Endothelial cell of umbilical vein (primary cell): ENCODE measurements at regions not wholly inside any gene's neighbourhood (a gene's known extent, or its start where the extent isn't known, plus 50 kb on each side); places are given as distances from the start of the nearest gene placed in this dataset.

Experiments
- BruUV-seq: library from RNA; stranded (reverse); fragments of 400-500 nt; replicated peaks from 2 replicates; lab custom pipeline; 2021; lab: Mats Ljungman, UMichigan
- CTCF ChIA-PET: fragments of 300-600, 350-600 bp; sonication (Branson Sonifier 250); formaldehyde crosslinking; loops from one replicate; lab custom pipeline; 2021; ENCODE audit warnings: antibody characterized with exemption, inconsistent platforms; lab: Charles Lee
- POLR2A ChIA-PET: fragments of 300-600, 350-600 bp; sonication (Branson Sonifier 250); formaldehyde crosslinking; loops from one replicate; lab custom pipeline; 2021; ENCODE audit warnings: antibody characterized with exemption, inconsistent platforms; lab: Charles Lee
- DNase-seq: peaks from one replicate; pipeline ENCODE4 v3.0.0-alpha.2; 2011; ENCODE audit warnings: low read depth, low spot score
- FAIRE-seq: peaks from 2 replicates; lab custom pipeline; 2011; peaks lifted over from hg19 to GRCh38; lab: Jason Lieb, UNC
- H2AFZ ChIP-seq: 2 replicates; pipeline ENCODE4 v1.6.0; 2012; ENCODE audit warnings: low read depth, low read length, control low read depth, inconsistent platforms
- H3K27ac ChIP-seq: 2 replicates; pipeline ENCODE4 v1.5.1; 2011; ENCODE audit warnings: low read depth, mild to moderate bottlenecking, control low read depth, low read length, moderate library complexity; ENCODE audit not compliant: insufficient read depth
- H3K27me3 ChIP-seq, 2 experiments: 2 replicates each; pipeline versions ENCODE4 v1.6.0 to v1.6.1; 2011; ENCODE audit warnings: low read length in 2 of 2, mixed read lengths in 1 of 2; ENCODE audit not compliant: control insufficient read depth in 2 of 2, insufficient read depth in 2 of 2
- H3K36me3 ChIP-seq, 2 experiments: 2 replicates in 1 of 2; 3 replicates in 1 of 2; pipeline ENCODE4 v1.5.1; 2011; ENCODE audit warnings: low read length in 2 of 2, mild to moderate bottlenecking in 1 of 2, moderate library complexity in 1 of 2; ENCODE audit not compliant: control insufficient read depth in 2 of 2, insufficient read depth in 2 of 2; ENCODE audit errors: extremely low read depth in 1 of 2
- H3K4me1 ChIP-seq: 3 replicates; pipeline ENCODE4 v1.5.1; 2011; ENCODE audit warnings: mild to moderate bottlenecking, low read length; ENCODE audit not compliant: control insufficient read depth, insufficient read depth; ENCODE audit errors: extremely low read depth
- H3K4me2 ChIP-seq: 2 replicates; pipeline ENCODE4 v1.6.1; 2011; ENCODE audit warnings: low read length, control low read depth, mixed read lengths; ENCODE audit not compliant: insufficient read depth
- H3K4me3 ChIP-seq, 3 experiments: fragments of 200-600 bp in 1 of 3; sonication (generic), shearing (Covaris generic) in 1 of 3; replicated peaks in 1 of 3; 2 replicates each; pipeline ENCODE4 v1.5.1; 2011 to 2016; ENCODE audit warnings: control low read depth in 3 of 3, low read length in 3 of 3, mild to moderate bottlenecking in 2 of 3, inconsistent platforms in 1 of 3, low read depth in 1 of 3, moderate library complexity in 1 of 3; ENCODE audit not compliant: insufficient read depth in 1 of 3
- H3K79me2 ChIP-seq: 2 replicates; pipeline ENCODE4 v1.6.0; 2012; ENCODE audit warnings: low read length, inconsistent platforms; ENCODE audit not compliant: control insufficient read depth, insufficient read depth
- H3K9ac ChIP-seq: replicated peaks from 2 replicates; pipeline ENCODE3; 2011; ENCODE audit warnings: low read length, control low read depth; ENCODE audit not compliant: insufficient read depth; ENCODE audit errors: extremely low read depth
- H3K9me1 ChIP-seq: replicated peaks from 3 replicates; pipeline ENCODE4 v1.6.0; 2011; ENCODE audit warnings: mild to moderate bottlenecking, low read length; ENCODE audit not compliant: control insufficient read depth, insufficient read depth; ENCODE audit errors: extremely low read depth
- H3K9me3 ChIP-seq: replicated peaks from 2 replicates; pipeline ENCODE4 v1.5.1; 2012; ENCODE audit warnings: low read length, inconsistent platforms; ENCODE audit not compliant: control insufficient read depth, insufficient read depth
- H4K20me1 ChIP-seq: replicated peaks from 2 replicates; pipeline ENCODE3; 2011; ENCODE audit warnings: mild to moderate bottlenecking, low read length; ENCODE audit not compliant: control insufficient read depth, insufficient read depth; ENCODE audit errors: extremely low read depth
- CTCF ChIP-seq, 2 donors: IDR thresholded peaks; 1 replicate in 1 of 2; 2 replicates in 1 of 2; pipeline ENCODE4 v1.5.1; 2011; ENCODE audit warnings: low read length in 2 of 2, mild to moderate bottlenecking in 2 of 2, moderate library complexity in 2 of 2, control low read depth in 1 of 2, inconsistent platforms in 1 of 2, low read depth in 1 of 2; ENCODE audit not compliant: insufficient read depth in 1 of 2; ENCODE audit errors: extremely low read depth in 1 of 2
- EZH2 ChIP-seq: IDR thresholded peaks from 2 replicates; pipeline ENCODE4 v1.6.1; 2012; ENCODE audit warnings: borderline replicate concordance, low read depth, mild to moderate bottlenecking, moderate library complexity, low read length, inconsistent platforms; ENCODE audit not compliant: severe bottlenecking
- FOS ChIP-seq: IDR thresholded peaks from 2 replicates; pipeline ENCODE4 v1.6.1; 2011; ENCODE audit warnings: mild to moderate bottlenecking, low read length, moderate library complexity, borderline replicate concordance; ENCODE audit not compliant: insufficient read depth
- GATA2 ChIP-seq: IDR thresholded peaks from 2 replicates; pipeline ENCODE4 v1.7.0; 2011; ENCODE audit warnings: low read depth, mild to moderate bottlenecking, moderate library complexity, mixed read lengths, low read length; ENCODE audit not compliant: insufficient read length, insufficient read depth
- JUN ChIP-seq: IDR thresholded peaks from 2 replicates; pipeline ENCODE4 v1.6.1; 2011; ENCODE audit warnings: borderline replicate concordance, low read depth; ENCODE audit not compliant: insufficient read length, insufficient read depth
- MAX ChIP-seq: IDR thresholded peaks from 2 replicates; pipeline ENCODE4 v1.6.1; 2011; ENCODE audit not compliant: insufficient read depth, insufficient read length
- MYC ChIP-seq: IDR thresholded peaks from one replicate; pipeline ENCODE4 v1.6.1; 2011; ENCODE audit warnings: mild to moderate bottlenecking, low read depth, low read length
- POLR2A ChIP-seq: IDR thresholded peaks from 2 replicates; pipeline ENCODE4 v1.6.1; 2012; ENCODE audit warnings: low read depth, mild to moderate bottlenecking, control low read depth, low read length
- POLR2AphosphoS5 ChIP-seq: IDR thresholded peaks from 2 replicates; pipeline ENCODE4 v1.6.1; 2012; ENCODE audit warnings: low read depth, mild to moderate bottlenecking, control low read depth, low read length, moderate library complexity; ENCODE audit not compliant: insufficient read depth
- dilution Hi-C: fragments of 300-500 bp; cut with MboI; formaldehyde crosslinking; loops from one replicate; pipeline ENCODE4 v1.15.0; 2019; ENCODE audit warnings: low sequenced_read_pairs; ENCODE audit not compliant: extremely low pct_ligation_motif_present
- intact Hi-C: fragments of 100-400 bp; cut with micrococcal nuclease; formaldehyde crosslinking; loops from one replicate; pipeline ENCODE4 v1.10.0; 2022

- ChIA-PET CTCF (interaction anchor here (1.0 kb wide), 1 partner anchor 348 kb away, joined by 3 read pairs; no protein-coding TSS in a partner anchor), POLR2A (no interaction called here)
- peaks cover 1 to 8% of the 10 kb centered on the region in 2 experiments for H3K27me3 ChIP-seq
- no peaks in the 10 kb centered on the region for H3K79me2 ChIP-seq
- H3K9me1 ChIP-seq = no peaks in the 10 kb centered on the region
- no peak overlapping the region for H3K4me2 ChIP-seq
- no peaks in the 10 kb centered on the region for H3K4me1 ChIP-seq
- no peak overlapping the region for H2AFZ ChIP-seq
- H4K20me1 ChIP-seq = no peaks in the 10 kb centered on the region
- dilution Hi-C loops (no loop called here), intact Hi-C loops (no loop called here)
- DNase-seq = no peak
- no peak overlapping the region for H3K9ac ChIP-seq
- BruUV-seq = no TSS peak
- no peak overlapping the region for H3K4me3 ChIP-seq
- no peak for TF ChIP-seq GATA2
- no peak for TF ChIP-seq POLR2A
- TF ChIP-seq POLR2AphosphoS5 = no peak
- no peak for TF ChIP-seq MYC
- no peak for TF ChIP-seq MAX
- TF ChIP-seq JUN = no peak
- no peak for TF ChIP-seq CTCF (IDR thresholded peaks at IDR 0.05; ENCODE audit: extremely low read depth in 1 of 2, insufficient read depth in 1 of 2, low read depth in 1 of 2, low read length in 2 of 2)
- no peak for TF ChIP-seq EZH2
- no peak for TF ChIP-seq FOS
- FAIRE-seq = no peak
- H3K9me3 ChIP-seq = no peaks in the 10 kb centered on the region
- no peak overlapping the region for H3K27ac ChIP-seq
- H3K36me3 ChIP-seq = no peaks in the 10 kb centered on the region
Observed at GRCh38 chr19:5396096-5396939, 55.7 kb upstream of the PTPRS start.
